ENCODE measurements at regions not wholly inside any gene's neighbourhood (a gene's known extent, or its start where the extent isn't known, plus 50 kb on each side); places are given as distances from the start of the nearest gene placed in this dataset.

GRCh38 chr1:87993051-87993450, 664.4 kb downstream of the LMO4 start:
- WGBS, 2 donors = 50 to 58% methylated on average over 4 of the region's 4 CpGs
- DNase-seq (ENCODE audit: low spot score in 2 of 2) = no peak
- intact Hi-C loops (cut with DNase I; ENCODE audit: low total_unique reads) = no loop called here
- H3K4me3 ChIP-seq (ENCODE audit: low read depth, poor library complexity, severe bottlenecking) = no peak overlapping the region
- no peak for TF ChIP-seq CTCF (IDR thresholded peaks at IDR 0.05)
- TF ChIP-seq POLR2A (IDR thresholded peaks at IDR 0.05) = no peak

GRCh38 chr1:87999852-88000251, 671.2 kb downstream of the LMO4 start:
- intact Hi-C loops (cut with DNase I; ENCODE audit: low total_unique reads) = no loop called here
- no peak for TF ChIP-seq POLR2A (IDR thresholded peaks at IDR 0.05)
- TF ChIP-seq CTCF (IDR thresholded peaks at IDR 0.05) = no peak
- H3K4me3 ChIP-seq (ENCODE audit: low read depth, poor library complexity, severe bottlenecking) = no peak overlapping the region
- 86 to 89% methylated on average over 6 of the region's 6 CpGs for WGBS, 2 donors
- no peak for DNase-seq (ENCODE audit: low spot score in 2 of 2)

GRCh38 chr1:88001460-88001859, 672.8 kb downstream of the LMO4 start:
- 79 to 94% methylated on average over 1 of the region's 1 CpG for WGBS, 2 donors
- intact Hi-C loops (cut with DNase I; ENCODE audit: low total_unique reads) = no loop called here
- H3K4me3 ChIP-seq (ENCODE audit: low read depth, poor library complexity, severe bottlenecking) = no peak overlapping the region
- TF ChIP-seq CTCF (IDR thresholded peaks at IDR 0.05) (no peak), POLR2A (IDR thresholded peaks at IDR 0.05) (no peak)
- DNase-seq (ENCODE audit: low spot score in 2 of 2) = no peak

- TF ChIP-seq POLR2A (IDR thresholded peaks at IDR 0.05) = no peak
- no peak for TF ChIP-seq CTCF (IDR thresholded peaks at IDR 0.05)
- intact Hi-C loops (cut with DNase I; ENCODE audit: low total_unique reads) = no loop called here
- no peak for DNase-seq (ENCODE audit: low spot score in 2 of 2)
- no peak overlapping the region for H3K4me3 ChIP-seq (ENCODE audit: low read depth, poor library complexity, severe bottlenecking)
- 86% methylated on average over 2 of the region's 2 CpGs for WGBS, 2 donors
Observed at GRCh38 chr1:88003255-88003654, 674.6 kb downstream of the LMO4 start.

GRCh38 chr1:88009916-88010315, 674.2 kb upstream of the PKN2 start:
- intact Hi-C loops (cut with DNase I; ENCODE audit: low total_unique reads) = no loop called here
- no peak for TF ChIP-seq CTCF (IDR thresholded peaks at IDR 0.05)
- no peak for TF ChIP-seq POLR2A (IDR thresholded peaks at IDR 0.05)
- DNase-seq (ENCODE audit: low spot score in 2 of 2) = no peak
- no peak overlapping the region for H3K4me3 ChIP-seq (ENCODE audit: low read depth, poor library complexity, severe bottlenecking)
- WGBS, 2 donors = 69 to 76% methylated on average over 1 of the region's 1 CpG

- H3K4me3 ChIP-seq (ENCODE audit: low read depth, poor library complexity, severe bottlenecking) = no peak overlapping the region
- TF ChIP-seq CTCF (IDR thresholded peaks at IDR 0.05) (no peak), POLR2A (IDR thresholded peaks at IDR 0.05) (no peak)
- DNase-seq (ENCODE audit: low spot score in 2 of 2) = no peak
- intact Hi-C loops (cut with DNase I; ENCODE audit: low total_unique reads) = no loop called here
Observed at GRCh38 chr1:88013485-88013884, 670.6 kb upstream of the PKN2 start.

Measured in lower leg skin (tissue), 4 donors.